RWPE1 (cell line): ENCODE measurements at regions not wholly inside any gene's neighbourhood (a gene's known extent, or its start where the extent isn't known, plus 50 kb on each side); places are given as distances from the start of the nearest gene placed in this dataset.

Source experiments
- CTCF ChIA-PET: fragments of 350-600 bp; sonication (Branson Sonifier 250); formaldehyde crosslinking; extraction: SDS; loops from one replicate; lab custom pipeline; 2021; lab: Yijun Ruan, JAX
- POLR2A ChIA-PET: fragments of 400-600 bp; formaldehyde crosslinking; extraction: SDS; loops from one replicate; lab custom pipeline; 2020; ENCODE audit warnings: antibody characterized with exemption; ENCODE audit not compliant: low non-redundant PET; lab: Yijun Ruan, JAX
- DNase-seq: peaks from one replicate; pipeline ENCODE4 v3.0.0; 2012; ENCODE audit warnings: low spot score
- H3K27ac ChIP-seq: fragments of 450-650 bp; 2 replicates; pipeline ENCODE4 v1.5.1; 2017
- CTCF ChIP-seq: fragments of 450-650 bp; conservative IDR thresholded peaks from 2 replicates; pipeline ENCODE4 v1.5.1; 2017; ENCODE audit warnings: low read depth, mild to moderate bottlenecking

- CTCF ChIA-PET: interaction anchor here (0.6 to 1.5 kb wide), 2 partner anchors 10 to 438 kb away, joined by 3 to 4 read pairs; no protein-coding TSS in a partner anchor
- TF ChIP-seq CTCF: no peak
- POLR2A ChIA-PET: no interaction called here
- H3K27ac ChIP-seq: no peak overlapping the region
- no peak for DNase-seq
Observed at GRCh38 chr5:165139721-165140120, 1634.3 kb downstream of the MAT2B start.

- DNase-seq: no peak
- ChIA-PET CTCF (no interaction called here), POLR2A (no interaction called here)
- TF ChIP-seq CTCF: no peak
- no peak overlapping the region for H3K27ac ChIP-seq
Observed at GRCh38 chr5:165143741-165144140, 1638.3 kb downstream of the MAT2B start.

- ChIA-PET POLR2A (no interaction called here), CTCF (interaction anchor here (0.5 to 1.2 kb wide), 5 partner anchors 9 to 1322 kb away, joined by 3 to 7 read pairs (median 3); no protein-coding TSS in a partner anchor)
- TF ChIP-seq CTCF: no peak
- H3K27ac ChIP-seq: no peak overlapping the region
- DNase-seq: no peak
Observed at GRCh38 chr5:165149431-165149830, 1644.0 kb downstream of the MAT2B start.

- no peak for DNase-seq
- H3K27ac ChIP-seq: no peak overlapping the region
- TF ChIP-seq CTCF: no peak
- POLR2A ChIA-PET: no interaction called here
- CTCF ChIA-PET: no interaction called here
Observed at GRCh38 chr5:165152058-165152457, 1646.6 kb downstream of the MAT2B start.

- POLR2A ChIA-PET: no interaction called here
- CTCF ChIA-PET: no interaction called here
Observed at GRCh38 chr5:165157219-165157618, 1651.8 kb downstream of the MAT2B start.

GRCh38 chr5:165161204-165161603, 1655.8 kb downstream of the MAT2B start:
- POLR2A ChIA-PET: no interaction called here
- CTCF ChIA-PET: no interaction called here
- no peak overlapping the region for H3K27ac ChIP-seq
- no peak for DNase-seq
- TF ChIP-seq CTCF: no peak; the same call in 1 of the 2 replicates

More at GRCh38 chr5:165157219-165157618, 1651.8 kb downstream of the MAT2B start:
- no peak for TF ChIP-seq CTCF
- DNase-seq: no peak
- no peak overlapping the region for H3K27ac ChIP-seq

- ChIA-PET POLR2A (no interaction called here), CTCF (no interaction called here)
- no peak for DNase-seq
- no peak for TF ChIP-seq CTCF
- no peak overlapping the region for H3K27ac ChIP-seq
Observed at GRCh38 chr5:165163861-165164260, 1658.4 kb downstream of the MAT2B start.
